Right atrium auricular region (tissue), 2 donors: ENCODE measurements at regions not wholly inside any gene's neighbourhood (a gene's known extent, or its start where the extent isn't known, plus 50 kb on each side); places are given as distances from the start of the nearest gene placed in this dataset.
"Not testable (repeated sequence)": the region's sequence is repeated elsewhere in the genome, so short reads cannot be mapped to it uniquely, and the experiment has no call there.

Experiments used
- DNase-seq: peaks from one replicate; pipeline ENCODE4 v3.0.0-alpha.2; 2019; ENCODE audit warnings: low spot score
- H3K27ac ChIP-seq, 2 donors: fragments of 200-600 bp; sonication (generic); 1 replicate in 1 of 2; 2 replicates in 1 of 2; pipeline ENCODE4 v1.5.1; 2016 to 2019
- H3K27me3 ChIP-seq, 2 donors: fragments of 200-600 bp; sonication (generic); one replicate each; pipeline versions ENCODE4 v1.5.1 to v1.6.0; 2017 to 2019
- H3K36me3 ChIP-seq: fragments of 200-600 bp; sonication (generic); one replicate; pipeline ENCODE4 v1.5.1; 2016
- H3K4me1 ChIP-seq, 2 donors: fragments of 200-600 bp; sonication (generic); one replicate each; pipeline versions ENCODE4 v1.5.1 to v1.6.0; 2017 to 2019
- H3K4me3 ChIP-seq, 2 donors: fragments of 200-600 bp; sonication (generic); 1 replicate in 1 of 2; 2 replicates in 1 of 2; pipeline ENCODE4 v1.5.1; 2017 to 2019; ENCODE audit warnings: mild to moderate bottlenecking in 1 of 2, moderate library complexity in 1 of 2
- H3K9me3 ChIP-seq, 2 donors: fragments of 200-600 bp; sonication (generic); one replicate each; pipeline ENCODE4 v1.5.1; 2019
- TF ChIP-seq, protein P1 (sequence below), 2 donors: fragments of 200-600 bp; sonication (generic); IDR thresholded peaks; one replicate each; pipeline ENCODE4 v1.5.1; 2019; ENCODE audit warnings: antibody characterized with exemption in 2 of 2

DNA sequence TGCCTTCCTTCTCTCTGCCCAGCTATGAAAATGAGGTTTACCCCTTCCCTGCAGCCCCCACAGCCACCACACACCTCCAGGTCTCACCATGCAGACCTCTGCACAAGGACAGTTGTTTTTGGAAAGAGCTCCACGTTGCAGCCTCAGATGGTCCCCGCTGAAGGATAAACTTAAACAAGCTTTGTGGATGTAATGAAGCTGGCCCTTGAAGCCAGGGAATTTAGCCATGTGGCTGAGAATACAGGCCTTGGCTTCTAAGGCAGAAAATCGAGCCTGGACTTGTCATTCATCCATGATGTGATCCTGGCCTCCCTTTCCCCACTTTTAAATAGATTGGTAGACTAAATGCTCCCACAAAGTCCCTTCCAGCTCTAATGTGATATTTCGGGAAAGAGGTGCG lies 79.4 kb downstream of the TBX3 start:
- Histone ChIP-seq H3K36me3 (no peaks in the 10 kb centered on the region), H3K4me3 (no peak overlapping the region), H3K27ac (no peak overlapping the region), H3K4me1 (no peaks in the 10 kb centered on the region), H3K9me3 (no peaks in the 10 kb centered on the region), H3K27me3 (no peaks in the 10 kb centered on the region)
- TF ChIP-seq, protein P1, sequence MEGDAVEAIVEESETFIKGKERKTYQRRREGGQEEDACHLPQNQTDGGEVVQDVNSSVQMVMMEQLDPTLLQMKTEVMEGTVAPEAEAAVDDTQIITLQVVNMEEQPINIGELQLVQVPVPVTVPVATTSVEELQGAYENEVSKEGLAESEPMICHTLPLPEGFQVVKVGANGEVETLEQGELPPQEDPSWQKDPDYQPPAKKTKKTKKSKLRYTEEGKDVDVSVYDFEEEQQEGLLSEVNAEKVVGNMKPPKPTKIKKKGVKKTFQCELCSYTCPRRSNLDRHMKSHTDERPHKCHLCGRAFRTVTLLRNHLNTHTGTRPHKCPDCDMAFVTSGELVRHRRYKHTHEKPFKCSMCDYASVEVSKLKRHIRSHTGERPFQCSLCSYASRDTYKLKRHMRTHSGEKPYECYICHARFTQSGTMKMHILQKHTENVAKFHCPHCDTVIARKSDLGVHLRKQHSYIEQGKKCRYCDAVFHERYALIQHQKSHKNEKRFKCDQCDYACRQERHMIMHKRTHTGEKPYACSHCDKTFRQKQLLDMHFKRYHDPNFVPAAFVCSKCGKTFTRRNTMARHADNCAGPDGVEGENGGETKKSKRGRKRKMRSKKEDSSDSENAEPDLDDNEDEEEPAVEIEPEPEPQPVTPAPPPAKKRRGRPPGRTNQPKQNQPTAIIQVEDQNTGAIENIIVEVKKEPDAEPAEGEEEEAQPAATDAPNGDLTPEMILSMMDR (IDR thresholded peaks at IDR 0.05): no peak
- no peak for DNase-seq

DNA sequence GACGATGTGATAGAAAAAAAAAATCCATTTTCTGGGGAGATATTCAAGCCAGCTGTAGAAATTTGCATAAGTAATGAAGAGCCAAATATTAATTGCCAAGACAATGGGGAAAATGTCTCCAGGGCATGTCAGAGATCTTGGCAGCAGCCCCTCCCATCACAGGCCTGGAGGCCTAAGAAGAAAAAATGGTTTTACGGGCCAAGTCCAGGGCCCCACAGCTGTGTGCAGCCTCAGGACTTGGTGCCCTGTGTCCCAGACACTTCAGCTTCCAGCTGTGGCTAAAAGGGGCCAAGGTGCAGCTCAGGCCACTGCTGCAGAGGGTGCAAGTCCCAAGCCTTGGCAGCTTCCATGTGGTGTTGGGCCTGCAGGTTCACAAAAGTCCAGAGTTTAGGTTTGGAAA lies 83.4 kb downstream of the TBX3 start:
- not testable (repeated sequence) for H3K4me3 ChIP-seq, DNase-seq, H3K4me1 ChIP-seq, H3K9me3 ChIP-seq, H3K27ac ChIP-seq, H3K36me3 ChIP-seq, H3K27me3 ChIP-seq

DNA sequence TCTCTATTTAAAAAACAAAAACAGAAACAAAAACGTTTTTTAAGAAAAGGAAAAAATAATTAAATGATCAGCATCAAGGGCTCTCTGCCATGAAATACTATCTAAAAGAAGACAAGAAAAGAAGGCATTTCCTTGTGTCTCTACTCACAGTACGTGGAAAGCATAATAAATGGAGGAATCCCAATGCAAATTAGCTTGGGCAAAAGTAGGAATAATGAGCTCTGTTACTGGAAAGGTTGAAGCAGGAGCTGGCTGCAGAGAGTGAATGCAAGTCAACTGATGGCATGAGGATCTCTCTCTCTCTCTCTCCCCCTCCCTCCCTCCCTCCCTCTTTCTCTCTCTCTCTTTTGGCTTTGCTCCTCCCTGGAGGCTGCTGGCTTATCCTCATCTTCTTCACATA lies 85.9 kb downstream of the TBX3 start:
- TF ChIP-seq, protein P1 (IDR thresholded peaks at IDR 0.05): no peak
- Histone ChIP-seq H3K4me3 (no peak overlapping the region), H3K27ac (no peak overlapping the region)

DNA sequence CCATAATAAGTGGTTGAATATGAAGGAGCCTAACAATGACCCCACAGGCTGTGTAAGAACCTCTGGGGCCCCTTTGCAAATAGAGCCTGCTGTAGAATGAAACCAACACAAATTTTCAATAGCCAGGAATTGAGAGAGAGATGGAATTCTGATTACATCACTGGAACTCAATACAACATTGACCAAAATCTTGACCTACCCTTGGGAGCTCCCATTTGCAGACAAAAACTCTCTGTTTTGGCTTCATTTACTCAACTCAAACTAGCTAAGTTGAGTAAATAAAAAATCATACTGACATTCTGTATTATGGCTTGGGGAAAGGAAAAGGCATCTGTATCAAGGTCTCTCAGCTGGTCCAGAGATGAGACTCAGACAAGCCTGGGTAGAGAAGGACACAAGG lies 91.0 kb downstream of the TBX3 start:
- no peaks in the 10 kb centered on the region for H3K36me3 ChIP-seq
- H3K27ac ChIP-seq: no peak overlapping the region
- TF ChIP-seq, protein P1 (IDR thresholded peaks at IDR 0.05): no peak
- H3K27me3 ChIP-seq: no peaks in the 10 kb centered on the region
- peaks cover 0 to 6% of the 10 kb centered on the region in 2 donors for H3K9me3 ChIP-seq
- no peak overlapping the region for H3K4me3 ChIP-seq
- H3K4me1 ChIP-seq: no peaks in the 10 kb centered on the region
- no peak for DNase-seq

More for the DNA sequence above, 85.9 kb downstream of the TBX3 start:
- Histone ChIP-seq H3K27me3 (no peaks in the 10 kb centered on the region), H3K9me3 (no peaks in the 10 kb centered on the region), H3K36me3 (no peaks in the 10 kb centered on the region), H3K4me1 (no peaks in the 10 kb centered on the region)
- DNase-seq: no peak

DNA sequence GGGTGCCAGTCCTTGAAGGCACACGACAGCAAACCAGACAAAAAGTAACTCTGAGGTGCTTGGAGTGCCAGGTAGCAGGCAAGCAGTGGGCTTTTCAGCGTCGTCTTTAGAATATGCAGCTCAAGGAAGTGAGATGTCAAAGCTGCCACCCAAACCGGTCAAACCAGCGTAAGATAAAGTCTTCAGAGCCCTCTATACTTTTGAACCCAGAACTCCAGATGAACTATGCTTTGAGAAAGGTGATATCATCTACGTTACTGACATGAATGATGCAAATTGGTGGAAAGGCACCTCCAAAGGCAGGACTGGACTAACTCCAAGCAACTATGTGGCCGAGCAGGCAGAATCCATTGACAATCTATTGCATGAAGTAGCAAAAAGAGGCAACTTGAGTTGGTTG lies 95.9 kb downstream of the TBX3 start:
- H3K27me3 ChIP-seq: no peaks in the 10 kb centered on the region
- H3K4me3 ChIP-seq: no peak overlapping the region
- peaks cover 0 to 11% of the 10 kb centered on the region in 2 donors for H3K9me3 ChIP-seq
- no peaks in the 10 kb centered on the region for H3K4me1 ChIP-seq
- TF ChIP-seq, protein P1 (IDR thresholded peaks at IDR 0.05): no peak
- H3K36me3 ChIP-seq: no peaks in the 10 kb centered on the region
- no peak for DNase-seq
- no peak overlapping the region for H3K27ac ChIP-seq

DNA sequence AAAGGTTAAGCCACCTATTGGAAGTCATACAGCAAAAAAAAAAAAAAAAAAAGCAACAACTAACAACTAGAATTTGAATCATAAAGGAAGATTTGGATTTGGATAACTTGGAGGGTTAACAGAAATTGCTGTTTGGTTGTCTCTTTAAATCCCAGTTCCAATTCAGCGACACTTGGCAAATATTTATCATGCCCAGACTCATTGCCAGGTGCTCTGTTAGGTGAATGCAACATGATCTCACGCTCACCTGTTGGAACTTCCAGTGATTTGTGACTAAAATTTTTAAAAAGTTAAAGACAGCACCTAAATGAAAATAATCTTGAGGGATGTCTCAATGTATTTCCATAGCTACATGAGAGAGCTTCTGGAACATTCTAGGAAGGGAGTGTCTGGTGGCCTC lies 103.7 kb downstream of the TBX3 start:
- H3K27ac ChIP-seq: no peak overlapping the region
- no peak overlapping the region for H3K4me3 ChIP-seq
- TF ChIP-seq, protein P1 (IDR thresholded peaks at IDR 0.05): no peak
- no peak for DNase-seq
- H3K36me3 ChIP-seq: no peaks in the 10 kb centered on the region
- no peaks in the 10 kb centered on the region for H3K9me3 ChIP-seq
- H3K27me3 ChIP-seq: no peaks in the 10 kb centered on the region
- H3K4me1 ChIP-seq: no peaks in the 10 kb centered on the region
